ENCODE measurements at regions not wholly inside any gene's neighbourhood (a gene's known extent, or its start where the extent isn't known, plus 50 kb on each side); places are given as distances from the start of the nearest gene placed in this dataset.

GRCh38 chr6:169981568-169981967 lies 230.1 kb downstream of the ERMARD start:
- H3K79me2 ChIP-seq (ENCODE audit: insufficient read depth, low read length): no peaks in the 10 kb centered on the region
- no peaks in the 10 kb centered on the region for H4K20me1 ChIP-seq (ENCODE audit: insufficient read depth, low read length)
- ATAC-seq (ENCODE audit: insufficient read depth, low read depth) (no peak), DNase-seq (no peak)
- no peaks in the 10 kb centered on the region for H3K36me3 ChIP-seq (ENCODE audit: insufficient read depth, low read length)
- no peak overlapping the region for H3K9ac ChIP-seq (ENCODE audit: low read depth, low read length)
- H3K4me2 ChIP-seq (ENCODE audit: insufficient read depth, low read length): no peak overlapping the region
- peaks cover 4% of the 10 kb centered on the region for H3K27me3 ChIP-seq (ENCODE audit: insufficient read depth, low read length, poor library complexity)
- no peaks in the 10 kb centered on the region for H3K9me3 ChIP-seq (ENCODE audit: insufficient read depth, low read length, severe bottlenecking)
- H3K4me3 ChIP-seq (ENCODE audit: low read depth in 1 of 2, low read length in 2 of 2): no peak overlapping the region
- H3K4me1 ChIP-seq (ENCODE audit: insufficient read depth, low read length): no peaks in the 10 kb centered on the region
- TF ChIP-seq, protein P1, sequence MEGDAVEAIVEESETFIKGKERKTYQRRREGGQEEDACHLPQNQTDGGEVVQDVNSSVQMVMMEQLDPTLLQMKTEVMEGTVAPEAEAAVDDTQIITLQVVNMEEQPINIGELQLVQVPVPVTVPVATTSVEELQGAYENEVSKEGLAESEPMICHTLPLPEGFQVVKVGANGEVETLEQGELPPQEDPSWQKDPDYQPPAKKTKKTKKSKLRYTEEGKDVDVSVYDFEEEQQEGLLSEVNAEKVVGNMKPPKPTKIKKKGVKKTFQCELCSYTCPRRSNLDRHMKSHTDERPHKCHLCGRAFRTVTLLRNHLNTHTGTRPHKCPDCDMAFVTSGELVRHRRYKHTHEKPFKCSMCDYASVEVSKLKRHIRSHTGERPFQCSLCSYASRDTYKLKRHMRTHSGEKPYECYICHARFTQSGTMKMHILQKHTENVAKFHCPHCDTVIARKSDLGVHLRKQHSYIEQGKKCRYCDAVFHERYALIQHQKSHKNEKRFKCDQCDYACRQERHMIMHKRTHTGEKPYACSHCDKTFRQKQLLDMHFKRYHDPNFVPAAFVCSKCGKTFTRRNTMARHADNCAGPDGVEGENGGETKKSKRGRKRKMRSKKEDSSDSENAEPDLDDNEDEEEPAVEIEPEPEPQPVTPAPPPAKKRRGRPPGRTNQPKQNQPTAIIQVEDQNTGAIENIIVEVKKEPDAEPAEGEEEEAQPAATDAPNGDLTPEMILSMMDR (IDR thresholded peaks at IDR 0.05; ENCODE audit: borderline replicate concordance, extremely low read depth, low read length, poor library complexity, severe bottlenecking): no peak
- no peak for TF ChIP-seq EZH2 (IDR thresholded peaks at IDR 0.05; ENCODE audit: borderline replicate concordance, low read depth, low read length, severe bottlenecking)
- H3K27ac ChIP-seq (ENCODE audit: low read length): no peak overlapping the region
- H2AFZ ChIP-seq (ENCODE audit: low read depth, low read length): no peak overlapping the region

DNA sequence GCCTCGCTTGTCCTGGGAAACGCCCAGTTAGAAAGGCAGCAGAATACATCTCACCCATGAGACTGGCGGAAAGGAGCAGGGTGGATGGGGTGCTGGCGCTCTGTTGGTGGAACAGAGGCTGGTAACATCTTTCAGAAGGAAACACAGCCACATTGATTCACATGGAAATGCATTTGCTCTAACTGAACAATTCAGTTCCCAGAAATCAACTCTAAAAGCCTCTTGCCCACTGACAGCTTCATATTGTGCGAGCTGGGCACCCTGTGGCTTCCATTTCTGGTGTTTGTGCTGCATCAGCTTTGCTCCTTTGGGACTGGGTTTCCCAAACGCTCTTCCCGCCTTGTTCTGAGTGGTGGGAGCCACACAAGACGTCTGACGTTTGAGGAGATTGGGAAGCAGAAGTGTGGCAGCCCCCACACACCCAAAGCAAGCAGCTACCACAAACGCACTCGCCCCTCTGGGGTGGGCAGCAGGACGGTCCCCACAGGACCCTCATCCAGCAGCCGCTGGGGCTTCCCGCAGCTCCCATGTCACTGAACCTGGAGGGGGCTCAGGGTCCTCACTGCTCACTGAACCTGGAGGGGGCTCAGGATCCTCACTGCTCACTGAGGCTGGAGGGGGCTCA lies 229.5 kb downstream of the ERMARD start:
- Histone ChIP-seq H4K20me1 (ENCODE audit: insufficient read depth, low read length) (no peaks in the 10 kb centered on the region), H3K4me2 (ENCODE audit: insufficient read depth, low read length) (no peak overlapping the region), H3K79me2 (ENCODE audit: insufficient read depth, low read length) (no peaks in the 10 kb centered on the region), H3K9me3 (ENCODE audit: insufficient read depth, low read length, severe bottlenecking) (no peaks in the 10 kb centered on the region), H3K27ac (ENCODE audit: low read length) (no peak overlapping the region), H2AFZ (ENCODE audit: low read depth, low read length) (no peak overlapping the region), H3K4me3 (ENCODE audit: low read depth in 1 of 2, low read length in 2 of 2) (no peak overlapping the region), H3K27me3 (ENCODE audit: insufficient read depth, low read length, poor library complexity) (peaks cover 4% of the 10 kb centered on the region), H3K4me1 (ENCODE audit: insufficient read depth, low read length) (no peaks in the 10 kb centered on the region), H3K9ac (ENCODE audit: low read depth, low read length) (no peak overlapping the region), H3K36me3 (ENCODE audit: insufficient read depth, low read length) (no peaks in the 10 kb centered on the region)
- TF ChIP-seq EZH2 (IDR thresholded peaks at IDR 0.05; ENCODE audit: borderline replicate concordance, low read depth, low read length, severe bottlenecking): no peak
- TF ChIP-seq, protein P1 (IDR thresholded peaks at IDR 0.05; ENCODE audit: borderline replicate concordance, extremely low read depth, low read length, poor library complexity, severe bottlenecking): no peak
- ATAC-seq (ENCODE audit: insufficient read depth, low read depth): no peak
- DNase-seq: no peak

GRCh38 chr6:169979873-169980432 lies 228.5 kb downstream of the ERMARD start:
- no peaks in the 10 kb centered on the region for H3K36me3 ChIP-seq (ENCODE audit: insufficient read depth, low read length)
- no peaks in the 10 kb centered on the region for H3K4me1 ChIP-seq (ENCODE audit: insufficient read depth, low read length)
- no peak overlapping the region for H3K4me2 ChIP-seq (ENCODE audit: insufficient read depth, low read length)
- DNase-seq: no peak
- no peaks in the 10 kb centered on the region for H3K9me3 ChIP-seq (ENCODE audit: insufficient read depth, low read length, severe bottlenecking)
- H3K79me2 ChIP-seq (ENCODE audit: insufficient read depth, low read length): no peaks in the 10 kb centered on the region
- ATAC-seq (ENCODE audit: insufficient read depth, low read depth): no peak
- H2AFZ ChIP-seq (ENCODE audit: low read depth, low read length): no peak overlapping the region
- H3K27ac ChIP-seq (ENCODE audit: low read length): no peak overlapping the region
- no peak overlapping the region for H3K4me3 ChIP-seq (ENCODE audit: low read depth in 1 of 2, low read length in 2 of 2)
- H3K27me3 ChIP-seq (ENCODE audit: insufficient read depth, low read length, poor library complexity): peaks cover 4% of the 10 kb centered on the region
- TF ChIP-seq, protein P1 (IDR thresholded peaks at IDR 0.05; ENCODE audit: borderline replicate concordance, extremely low read depth, low read length, poor library complexity, severe bottlenecking): no peak
- TF ChIP-seq EZH2 (IDR thresholded peaks at IDR 0.05; ENCODE audit: borderline replicate concordance, low read depth, low read length, severe bottlenecking): no peak
- H3K9ac ChIP-seq (ENCODE audit: low read depth, low read length): no peak overlapping the region
- no peaks in the 10 kb centered on the region for H4K20me1 ChIP-seq (ENCODE audit: insufficient read depth, low read length)

All from DND-41 (cell line).